MM.1S (cell line): ENCODE measurements at regions not wholly inside any gene's neighbourhood (a gene's known extent, or its start where the extent isn't known, plus 50 kb on each side); places are given as distances from the start of the nearest gene placed in this dataset.

Experiments
- DNase-seq: peaks from one replicate; pipeline ENCODE4 v3.0.0-alpha.2; 2015
- H2AFZ ChIP-seq: fragments of 300-600 bp; sonication (generic); 2 replicates; pipeline ENCODE4 v1.6.0; 2016; ENCODE audit warnings: antibody characterized with exemption, low read length
- H3F3A ChIP-seq: fragments of 300-600 bp; sonication (generic); 2 replicates; pipeline ENCODE4 v1.6.1; 2016; ENCODE audit warnings: mild to moderate bottlenecking, antibody characterized with exemption, low read length, moderate library complexity, mixed read lengths; ENCODE audit not compliant: insufficient read depth
- H3K27ac ChIP-seq: fragments of 300-600 bp; sonication (generic); 2 replicates; pipeline ENCODE4 v1.5.1; 2016; ENCODE audit warnings: mild to moderate bottlenecking, low read length
- H3K27me3 ChIP-seq: fragments of 300-600 bp; sonication (generic); replicated peaks from 2 replicates; pipeline ENCODE4 v1.6.0; 2016; ENCODE audit warnings: low read length; ENCODE audit not compliant: insufficient read depth
- H3K36me3 ChIP-seq: fragments of 300-600 bp; sonication (generic); replicated peaks from 2 replicates; pipeline ENCODE4 v1.6.1; 2016; ENCODE audit warnings: mild to moderate bottlenecking, low read length, mixed read lengths; ENCODE audit not compliant: insufficient read depth
- H3K4me1 ChIP-seq: fragments of 300-600 bp; sonication (generic); 2 replicates; pipeline ENCODE4 v1.6.1; 2016; ENCODE audit warnings: low read length, mixed read lengths
- H3K4me2 ChIP-seq: fragments of 300-600 bp; sonication (generic); 2 replicates; pipeline ENCODE4 v1.6.0; 2016; ENCODE audit warnings: low read depth, low read length
- H3K4me3 ChIP-seq: fragments of 300-600 bp; sonication (generic); 2 replicates; pipeline ENCODE4 v1.5.1; 2016; ENCODE audit warnings: low read length, mixed read lengths
- H3K79me2 ChIP-seq: fragments of 300-600 bp; sonication (generic); 2 replicates; pipeline ENCODE4 v1.6.1; 2016; ENCODE audit warnings: mixed run types, low read length, mixed read lengths
- H3K9ac ChIP-seq: fragments of 300-600 bp; sonication (generic); 2 replicates; pipeline ENCODE4 v1.6.1; 2016; ENCODE audit warnings: low read length, mixed read lengths
- H3K9me2 ChIP-seq: fragments of 300-600 bp; sonication (generic); replicated peaks from 2 replicates; pipeline ENCODE4 v1.6.1; 2016; ENCODE audit warnings: mild to moderate bottlenecking, low read length, mixed read lengths; ENCODE audit not compliant: insufficient read depth
- H3K9me3 ChIP-seq: fragments of 300-600 bp; sonication (generic); replicated peaks from 2 replicates; pipeline ENCODE4 v1.6.1; 2016; ENCODE audit warnings: mild to moderate bottlenecking, low read length, mixed read lengths; ENCODE audit not compliant: insufficient read depth
- H4K20me1 ChIP-seq: fragments of 300-600 bp; sonication (generic); 2 replicates; pipeline ENCODE4 v1.6.1; 2016; ENCODE audit warnings: mild to moderate bottlenecking, low read length, moderate library complexity, mixed read lengths; ENCODE audit not compliant: insufficient read depth
- EZH2 ChIP-seq: fragments of 300-600 bp; sonication (generic); optimal IDR thresholded peaks from 2 replicates; pipeline ENCODE3; 2017; ENCODE audit warnings: low read depth, mild to moderate bottlenecking, antibody characterized with exemption, low read length, mixed read lengths
- EZH2phosphoT487 ChIP-seq: fragments of 300-600 bp; sonication (generic); IDR thresholded peaks from 2 replicates; pipeline ENCODE4 v1.6.1; 2018; ENCODE audit warnings: antibody characterized with exemption, low read length
- TF ChIP-seq, protein P1 (sequence below): fragments of 300-600 bp; sonication (generic); IDR thresholded peaks from 2 replicates; pipeline ENCODE4 v1.5.1; 2016; ENCODE audit warnings: antibody characterized with exemption, low read length, mixed read lengths

DNA sequence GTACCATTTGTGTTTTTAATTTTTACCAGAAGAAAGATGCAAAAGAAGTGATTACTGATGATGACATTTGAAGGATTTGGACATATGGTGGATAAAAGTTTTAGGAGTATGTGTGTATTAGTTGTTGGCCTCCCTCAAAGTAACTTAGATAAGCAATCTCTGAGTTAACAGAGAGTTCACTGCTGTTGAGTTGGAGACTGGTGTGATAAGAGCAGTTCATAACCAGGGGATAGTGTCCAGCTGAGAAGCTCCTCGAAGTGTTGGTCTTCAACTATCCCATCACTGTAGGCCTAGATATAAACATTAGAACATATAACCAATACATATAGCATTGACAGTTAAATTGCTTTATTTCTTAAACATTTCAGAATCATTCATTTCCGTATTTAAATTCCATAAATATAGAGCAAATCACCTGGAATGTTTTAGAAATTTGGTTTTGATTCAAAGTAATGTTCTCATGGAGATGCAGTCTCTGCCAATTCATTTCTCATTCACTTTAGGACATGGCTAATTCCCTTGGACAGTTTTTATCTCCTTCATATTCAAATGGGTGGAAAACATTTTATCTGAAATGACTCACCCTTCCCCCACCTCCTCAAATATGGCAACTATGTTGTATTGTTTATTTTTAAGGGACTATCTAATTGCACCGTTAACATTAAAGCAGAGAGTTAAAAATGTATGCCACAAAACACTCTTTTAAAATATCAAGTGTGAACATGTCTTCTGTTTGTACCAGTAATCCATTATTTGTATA, 136.8 kb upstream of the SLC4A4 start:
- Histone ChIP-seq H3K4me2 (no peak overlapping the region), H3K36me3 (no peaks in the 10 kb centered on the region), H3K79me2 (no peaks in the 10 kb centered on the region), H3K9me3 (no peaks in the 10 kb centered on the region), H3K27ac (no peak overlapping the region), H4K20me1 (no peaks in the 10 kb centered on the region), H3K9ac (no peak overlapping the region), H3K4me3 (no peak overlapping the region), H3K27me3 (no peaks in the 10 kb centered on the region), H3K4me1 (no peaks in the 10 kb centered on the region), H3K9me2 (no peaks in the 10 kb centered on the region), H2AFZ (no peak overlapping the region), H3F3A (no peaks in the 10 kb centered on the region)
- no peak for DNase-seq
- TF ChIP-seq, protein P1, sequence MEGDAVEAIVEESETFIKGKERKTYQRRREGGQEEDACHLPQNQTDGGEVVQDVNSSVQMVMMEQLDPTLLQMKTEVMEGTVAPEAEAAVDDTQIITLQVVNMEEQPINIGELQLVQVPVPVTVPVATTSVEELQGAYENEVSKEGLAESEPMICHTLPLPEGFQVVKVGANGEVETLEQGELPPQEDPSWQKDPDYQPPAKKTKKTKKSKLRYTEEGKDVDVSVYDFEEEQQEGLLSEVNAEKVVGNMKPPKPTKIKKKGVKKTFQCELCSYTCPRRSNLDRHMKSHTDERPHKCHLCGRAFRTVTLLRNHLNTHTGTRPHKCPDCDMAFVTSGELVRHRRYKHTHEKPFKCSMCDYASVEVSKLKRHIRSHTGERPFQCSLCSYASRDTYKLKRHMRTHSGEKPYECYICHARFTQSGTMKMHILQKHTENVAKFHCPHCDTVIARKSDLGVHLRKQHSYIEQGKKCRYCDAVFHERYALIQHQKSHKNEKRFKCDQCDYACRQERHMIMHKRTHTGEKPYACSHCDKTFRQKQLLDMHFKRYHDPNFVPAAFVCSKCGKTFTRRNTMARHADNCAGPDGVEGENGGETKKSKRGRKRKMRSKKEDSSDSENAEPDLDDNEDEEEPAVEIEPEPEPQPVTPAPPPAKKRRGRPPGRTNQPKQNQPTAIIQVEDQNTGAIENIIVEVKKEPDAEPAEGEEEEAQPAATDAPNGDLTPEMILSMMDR: no peak
- no peak for TF ChIP-seq EZH2phosphoT487
- no peak for TF ChIP-seq EZH2

DNA sequence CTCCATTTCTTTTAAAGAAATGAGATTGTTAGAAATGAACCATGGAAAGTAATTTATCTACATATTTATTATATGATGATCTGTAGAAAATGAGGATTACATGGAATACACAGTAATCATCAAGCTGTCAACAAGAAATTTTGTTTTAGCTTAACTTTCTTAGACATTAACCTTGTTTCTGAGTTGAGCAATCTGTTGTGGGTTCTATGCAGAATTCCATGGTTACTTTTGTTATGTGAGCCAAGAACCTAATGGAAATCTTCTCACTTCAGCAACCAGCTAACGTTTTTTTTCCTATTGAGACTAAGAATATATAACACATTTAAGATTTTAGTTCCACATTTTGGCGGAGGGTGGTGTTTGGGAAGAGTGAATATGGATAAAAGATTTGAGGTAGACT, 136.1 kb upstream of the SLC4A4 start:
- H3F3A ChIP-seq: no peaks in the 10 kb centered on the region
- no peaks in the 10 kb centered on the region for H3K27me3 ChIP-seq
- no peaks in the 10 kb centered on the region for H3K9me2 ChIP-seq
- no peak overlapping the region for H3K4me2 ChIP-seq
- no peak overlapping the region for H3K9ac ChIP-seq
- no peak overlapping the region for H3K4me3 ChIP-seq
- H3K4me1 ChIP-seq: no peaks in the 10 kb centered on the region
- H3K27ac ChIP-seq: no peak overlapping the region
- no peaks in the 10 kb centered on the region for H3K9me3 ChIP-seq
- DNase-seq: no peak
- TF ChIP-seq EZH2 (no peak), EZH2phosphoT487 (no peak)
- TF ChIP-seq, protein P1: no peak
- no peaks in the 10 kb centered on the region for H4K20me1 ChIP-seq
- no peaks in the 10 kb centered on the region for H3K79me2 ChIP-seq
- H3K36me3 ChIP-seq: no peaks in the 10 kb centered on the region
- H2AFZ ChIP-seq: no peak overlapping the region

DNA sequence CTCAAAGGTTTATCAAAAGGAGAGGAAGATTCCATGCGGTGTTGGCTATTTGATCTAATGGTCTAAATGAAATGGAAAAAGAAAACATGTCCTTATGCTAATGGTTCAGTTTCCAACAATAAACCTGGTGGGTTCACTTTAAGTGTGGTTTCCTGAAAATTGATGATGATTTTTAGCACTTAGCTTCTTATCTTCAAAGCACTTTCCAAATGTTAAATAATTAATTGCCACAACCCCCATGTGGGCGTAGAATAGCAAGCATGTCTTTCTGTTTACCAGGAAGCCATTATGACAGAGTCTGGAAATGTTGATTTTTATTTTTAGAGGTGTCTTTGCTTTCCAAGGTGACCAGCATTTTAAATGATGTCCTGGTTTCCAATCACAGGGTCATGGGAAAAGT, 134.8 kb upstream of the SLC4A4 start:
- no peaks in the 10 kb centered on the region for H3K36me3 ChIP-seq

More for the DNA sequence above, 134.8 kb upstream of the SLC4A4 start:
- H3K9ac ChIP-seq: no peak overlapping the region
- H3K79me2 ChIP-seq: no peaks in the 10 kb centered on the region
- H3K27ac ChIP-seq: no peak overlapping the region
- no peaks in the 10 kb centered on the region for H3K9me2 ChIP-seq
- TF ChIP-seq, protein P1: no peak
- TF ChIP-seq EZH2 (no peak), EZH2phosphoT487 (no peak)
- no peak for DNase-seq
- no peaks in the 10 kb centered on the region for H3F3A ChIP-seq
- H4K20me1 ChIP-seq: no peaks in the 10 kb centered on the region
- no peak overlapping the region for H3K4me2 ChIP-seq
- no peaks in the 10 kb centered on the region for H3K4me1 ChIP-seq
- H2AFZ ChIP-seq: no peak overlapping the region
- H3K27me3 ChIP-seq: no peaks in the 10 kb centered on the region
- no peaks in the 10 kb centered on the region for H3K9me3 ChIP-seq
- H3K4me3 ChIP-seq: no peak overlapping the region
